OCI-LY3 (cell line): ENCODE measurements at regions not wholly inside any gene's neighbourhood (a gene's known extent, or its start where the extent isn't known, plus 50 kb on each side); places are given as distances from the start of the nearest gene placed in this dataset.
"Not testable (repeated sequence)": the region's sequence is repeated elsewhere in the genome, so short reads cannot be mapped to it uniquely, and the experiment has no call there.

ENCODE experiments used
- H2AFZ ChIP-seq: fragments of 200-600, 300-600 bp; shearing (Covaris generic); 2 replicates; pipeline ENCODE4 v1.6.0; 2014; ENCODE audit warnings: antibody characterized with exemption, low read depth, low read length
- H3K27ac ChIP-seq: fragments of 200-600, 300-600 bp; sonication (generic); 2 replicates; pipeline ENCODE4 v1.5.1; 2014; ENCODE audit warnings: mild to moderate bottlenecking, low read length, moderate library complexity, mixed read lengths
- H3K27me3 ChIP-seq: fragments of 200-600, 300-600 bp; sonication (generic); 2 replicates; pipeline ENCODE4 v1.6.1; 2014; ENCODE audit warnings: low read depth, low read length, mixed read lengths
- H3K36me3 ChIP-seq: fragments of 200-600, 300-600 bp; sonication (generic); replicated peaks from 2 replicates; pipeline ENCODE3; 2014; ENCODE audit warnings: low read depth, low read length, mixed read lengths
- H3K4me1 ChIP-seq: fragments of 300-600, 200-600 bp; sonication (generic); 2 replicates; pipeline ENCODE4 v1.6.1; 2014; ENCODE audit warnings: low read length, mixed read lengths
- H3K4me2 ChIP-seq: fragments of 200-600, 300-600 bp; sonication (generic); 2 replicates; pipeline ENCODE4 v1.6.1; 2014; ENCODE audit warnings: low read length, mixed read lengths
- H3K4me3 ChIP-seq: fragments of 300-600, 200-600 bp; sonication (generic); 2 replicates; pipeline ENCODE4 v1.5.1; 2014; ENCODE audit warnings: antibody characterized with exemption, mild to moderate bottlenecking, low read length, moderate library complexity
- H3K79me2 ChIP-seq: fragments of 300-600, 200-600 bp; shearing (Covaris generic); 2 replicates; pipeline ENCODE4 v1.6.1; 2014; ENCODE audit warnings: mild to moderate bottlenecking, low read length, mixed read lengths
- H3K9ac ChIP-seq: fragments of 300-600, 200-600 bp; shearing (Covaris generic); 2 replicates; pipeline ENCODE4 v1.6.0; 2014; ENCODE audit warnings: mild to moderate bottlenecking, low read length, moderate library complexity
- H3K9me3 ChIP-seq: fragments of 200-600, 300-600 bp; shearing (Covaris generic); 2 replicates; pipeline ENCODE4 v1.6.1; 2014; ENCODE audit warnings: low read length, mixed read lengths; ENCODE audit not compliant: insufficient read depth
- H4K20me1 ChIP-seq: fragments of 200-600, 300-600 bp; sonication (generic); 2 replicates; pipeline ENCODE4 v1.6.1; 2016; ENCODE audit warnings: low read length, mixed read lengths; ENCODE audit not compliant: insufficient read depth
- EZH2phosphoT487 ChIP-seq: fragments of 200-600 bp; shearing (Covaris generic); IDR thresholded peaks from 2 replicates; pipeline ENCODE4 v1.6.1; 2018; ENCODE audit warnings: antibody characterized with exemption, mixed run types, low read depth
- TF ChIP-seq, protein P1 (sequence below): fragments of 200-600, 300-600 bp; sonication (generic); IDR thresholded peaks from 2 replicates; pipeline ENCODE4 v1.5.1; 2014; ENCODE audit warnings: antibody characterized with exemption, low read length, low read depth

DNA sequence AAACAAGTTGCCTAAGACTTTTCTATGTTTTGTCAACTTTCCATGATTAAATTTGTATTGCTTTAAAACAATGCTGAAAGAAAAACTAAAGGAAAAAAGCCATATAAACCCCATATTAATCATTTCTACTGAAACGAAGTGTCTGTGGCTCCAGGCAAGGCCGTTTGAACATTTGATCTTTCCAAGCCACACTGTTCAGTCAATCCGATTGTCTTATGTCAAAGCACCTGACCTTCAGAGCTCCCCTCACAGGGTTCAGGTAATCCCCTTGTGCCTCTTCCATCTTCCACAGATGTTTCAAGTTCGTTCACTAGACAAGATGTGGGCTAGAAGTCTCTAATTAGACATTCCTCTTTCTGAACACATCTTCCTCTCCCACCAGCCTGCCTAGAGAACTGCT, 177.1 kb upstream of the NUDT10 start:
- no peak for TF ChIP-seq EZH2phosphoT487
- TF ChIP-seq, protein P1, sequence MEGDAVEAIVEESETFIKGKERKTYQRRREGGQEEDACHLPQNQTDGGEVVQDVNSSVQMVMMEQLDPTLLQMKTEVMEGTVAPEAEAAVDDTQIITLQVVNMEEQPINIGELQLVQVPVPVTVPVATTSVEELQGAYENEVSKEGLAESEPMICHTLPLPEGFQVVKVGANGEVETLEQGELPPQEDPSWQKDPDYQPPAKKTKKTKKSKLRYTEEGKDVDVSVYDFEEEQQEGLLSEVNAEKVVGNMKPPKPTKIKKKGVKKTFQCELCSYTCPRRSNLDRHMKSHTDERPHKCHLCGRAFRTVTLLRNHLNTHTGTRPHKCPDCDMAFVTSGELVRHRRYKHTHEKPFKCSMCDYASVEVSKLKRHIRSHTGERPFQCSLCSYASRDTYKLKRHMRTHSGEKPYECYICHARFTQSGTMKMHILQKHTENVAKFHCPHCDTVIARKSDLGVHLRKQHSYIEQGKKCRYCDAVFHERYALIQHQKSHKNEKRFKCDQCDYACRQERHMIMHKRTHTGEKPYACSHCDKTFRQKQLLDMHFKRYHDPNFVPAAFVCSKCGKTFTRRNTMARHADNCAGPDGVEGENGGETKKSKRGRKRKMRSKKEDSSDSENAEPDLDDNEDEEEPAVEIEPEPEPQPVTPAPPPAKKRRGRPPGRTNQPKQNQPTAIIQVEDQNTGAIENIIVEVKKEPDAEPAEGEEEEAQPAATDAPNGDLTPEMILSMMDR: no peak

GRCh38 chrX:51158231-51158630, 174.4 kb upstream of the NUDT10 start:
- Histone ChIP-seq H4K20me1 (no peaks in the 10 kb centered on the region), H3K9me3 (no peaks in the 10 kb centered on the region), H3K27me3 (no peaks in the 10 kb centered on the region), H3K9ac (no peak overlapping the region), H3K36me3 (no peaks in the 10 kb centered on the region), H3K4me2 (no peak overlapping the region), H3K4me1 (0 out of 2 replicates have a peak, but pooled peaks cover 3% of the 10 kb centered on the region), H3K27ac (no peak overlapping the region), H3K4me3 (no peak overlapping the region), H2AFZ (no peak overlapping the region), H3K79me2 (no peaks in the 10 kb centered on the region)
- TF ChIP-seq, protein P1: no peak
- no peak for TF ChIP-seq EZH2phosphoT487

More for the DNA sequence above, 177.1 kb upstream of the NUDT10 start:
- Histone ChIP-seq H3K27ac (no peak overlapping the region), H3K36me3 (no peaks in the 10 kb centered on the region), H3K9me3 (no peaks in the 10 kb centered on the region), H3K4me2 (no peak overlapping the region), H3K9ac (no peak overlapping the region), H4K20me1 (no peaks in the 10 kb centered on the region), H3K4me3 (no peak overlapping the region), H2AFZ (no peak overlapping the region), H3K79me2 (no peaks in the 10 kb centered on the region), H3K4me1 (no peaks in the 10 kb centered on the region), H3K27me3 (no peaks in the 10 kb centered on the region)

GRCh38 chrX:51159378-51159777, 173.2 kb upstream of the NUDT10 start:
- H3K4me1 ChIP-seq, H3K4me2 ChIP-seq, H3K4me3 ChIP-seq, H2AFZ ChIP-seq, H3K79me2 ChIP-seq, H3K36me3 ChIP-seq, H4K20me1 ChIP-seq, H3K27ac ChIP-seq, H3K9ac ChIP-seq, H3K9me3 ChIP-seq, H3K27me3 ChIP-seq: not testable (repeated sequence)

- H3K4me2 ChIP-seq: no peak overlapping the region
- no peak overlapping the region for H3K27ac ChIP-seq
- H3K4me3 ChIP-seq: no peak overlapping the region
- no peaks in the 10 kb centered on the region for H4K20me1 ChIP-seq
- no peaks in the 10 kb centered on the region for H3K9me3 ChIP-seq
- H3K27me3 ChIP-seq: no peaks in the 10 kb centered on the region
- H2AFZ ChIP-seq: no peak overlapping the region
- no peak overlapping the region for H3K9ac ChIP-seq
- TF ChIP-seq EZH2phosphoT487: no peak
- TF ChIP-seq, protein P1: no peak
- no peaks in the 10 kb centered on the region for H3K79me2 ChIP-seq
- H3K4me1 ChIP-seq: 0 out of 2 replicates have a peak, but pooled peaks cover 3% of the 10 kb centered on the region
- H3K36me3 ChIP-seq: no peaks in the 10 kb centered on the region
These were observed 168.9 kb upstream of the NUDT10 start for GRCh38 chrX:51163730-51164129.

DNA sequence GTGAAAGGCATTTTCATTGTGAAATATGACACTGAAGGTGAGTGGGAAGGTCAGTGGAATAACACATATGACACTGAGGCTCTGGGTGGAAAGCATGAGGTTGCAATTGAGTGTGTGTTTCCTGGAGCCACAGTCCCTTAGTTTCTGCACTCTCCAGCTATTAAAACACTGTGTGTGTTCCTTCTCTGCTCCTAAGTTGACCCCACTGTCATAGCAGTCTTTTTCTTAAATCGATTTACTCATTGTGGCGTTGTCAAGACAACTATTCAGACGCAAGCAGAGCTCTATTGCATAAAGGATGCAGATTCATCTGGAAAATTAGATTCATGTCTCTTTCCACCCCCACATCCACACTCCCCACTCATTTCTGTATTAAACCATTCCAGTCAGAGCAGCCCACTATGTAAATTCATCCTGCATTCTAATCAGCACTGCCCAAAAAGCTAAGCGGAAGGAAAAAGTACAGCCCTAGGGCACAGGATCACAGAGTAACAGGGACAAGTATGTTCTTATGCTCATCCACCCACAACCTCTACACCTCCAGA, 154.2 kb upstream of the NUDT10 start:
- H3K9me3 ChIP-seq: not testable (repeated sequence)

GRCh38 chrX:51179805-51180204, 152.8 kb upstream of the NUDT10 start:
- not testable (repeated sequence) for H3K4me1 ChIP-seq, H3K27me3 ChIP-seq, H3K9me3 ChIP-seq, H3K9ac ChIP-seq, H3K79me2 ChIP-seq, H4K20me1 ChIP-seq, H3K27ac ChIP-seq, H3K36me3 ChIP-seq, H2AFZ ChIP-seq, H3K4me2 ChIP-seq, H3K4me3 ChIP-seq

More for the DNA sequence above, 154.2 kb upstream of the NUDT10 start:
- H3K27ac ChIP-seq, H3K27me3 ChIP-seq, H3K9ac ChIP-seq, H3K79me2 ChIP-seq, H3K4me2 ChIP-seq, H3K36me3 ChIP-seq, H3K4me3 ChIP-seq, H2AFZ ChIP-seq, H3K4me1 ChIP-seq, H4K20me1 ChIP-seq: not testable (repeated sequence)
